GM12891 (cell line): ENCODE measurements at regions not wholly inside any gene's neighbourhood (a gene's known extent, or its start where the extent isn't known, plus 50 kb on each side); places are given as distances from the start of the nearest gene placed in this dataset.

ENCODE experiments used
- DNase-seq: peaks from one replicate; pipeline ENCODE4 v3.0.0; 2011; ENCODE audit warnings: low spot score; ENCODE audit not compliant: insufficient read length
- FAIRE-seq: peaks from 2 replicates; lab custom pipeline; 2011; peaks lifted over from hg19 to GRCh38; lab: Jason Lieb, UNC
- PAX5 ChIP-seq: IDR thresholded peaks from 2 replicates; pipeline ENCODE4 v1.6.1; 2011; ENCODE audit warnings: low read length, moderate library complexity, mild to moderate bottlenecking; ENCODE audit not compliant: insufficient read depth, severe bottlenecking
- POLR2A ChIP-seq: IDR thresholded peaks from 2 replicates; pipeline ENCODE4 v1.6.1; 2011; ENCODE audit warnings: low read depth, low read length, control low read depth
- POLR2AphosphoS5 ChIP-seq: IDR thresholded peaks from 2 replicates; pipeline ENCODE4 v1.6.1; 2011; ENCODE audit warnings: low read depth, low read length, control low read depth
- POU2F2 ChIP-seq: IDR thresholded peaks from 2 replicates; pipeline ENCODE4 v1.6.1; 2011; ENCODE audit warnings: low read depth, mild to moderate bottlenecking, control low read depth, low read length, moderate library complexity
- SPI1 ChIP-seq: IDR thresholded peaks from 2 replicates; pipeline ENCODE4 v1.6.1; 2011; ENCODE audit warnings: low read depth, low read length, control low read depth
- TAF1 ChIP-seq: IDR thresholded peaks from 2 replicates; pipeline ENCODE4 v1.6.1; 2011; ENCODE audit warnings: low read depth, low read length, control low read depth

DNA sequence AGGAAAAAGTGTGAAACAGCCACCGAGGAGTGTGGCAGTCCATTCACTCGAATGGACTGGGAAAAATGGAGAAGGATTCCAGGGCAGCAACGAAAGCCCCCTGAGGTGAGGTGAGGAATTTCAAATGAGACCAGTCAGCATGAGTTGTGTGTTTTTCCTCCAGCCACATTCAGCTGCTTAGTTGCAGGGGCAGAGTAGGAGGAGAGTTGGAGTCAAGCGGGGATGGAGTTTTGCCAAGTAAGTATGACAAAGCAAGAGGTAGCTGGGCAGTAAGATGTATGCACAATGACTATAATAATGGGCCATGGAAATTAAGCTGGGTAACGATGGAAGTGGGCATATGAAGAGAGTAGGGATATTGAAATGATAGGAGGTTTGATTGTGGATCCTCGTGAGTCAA lies 64.4 kb downstream of the CCDC54 start:
- no peak for FAIRE-seq
- DNase-seq, result no peak
- TF ChIP-seq POU2F2 (no peak), POLR2AphosphoS5 (no peak)

DNA sequence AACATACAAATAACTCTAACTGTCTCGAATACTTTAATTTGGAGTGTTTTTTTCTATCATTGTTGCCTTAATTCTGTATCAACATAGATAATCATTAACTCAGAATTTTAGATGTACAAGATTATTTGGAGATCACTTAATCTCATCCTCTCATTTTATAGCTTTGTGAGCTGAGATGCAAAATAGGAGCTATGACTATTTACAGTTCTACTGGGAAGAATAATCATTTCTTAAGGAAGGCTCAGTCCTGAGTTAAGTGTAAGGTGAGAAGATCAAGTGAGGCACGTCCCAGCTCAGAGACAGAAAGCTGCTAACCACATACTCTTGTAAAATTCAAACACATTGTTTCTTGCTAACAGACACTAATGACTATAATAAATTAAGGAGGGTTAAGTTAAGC lies 66.2 kb downstream of the CCDC54 start:
- FAIRE-seq, result no peak

DNA sequence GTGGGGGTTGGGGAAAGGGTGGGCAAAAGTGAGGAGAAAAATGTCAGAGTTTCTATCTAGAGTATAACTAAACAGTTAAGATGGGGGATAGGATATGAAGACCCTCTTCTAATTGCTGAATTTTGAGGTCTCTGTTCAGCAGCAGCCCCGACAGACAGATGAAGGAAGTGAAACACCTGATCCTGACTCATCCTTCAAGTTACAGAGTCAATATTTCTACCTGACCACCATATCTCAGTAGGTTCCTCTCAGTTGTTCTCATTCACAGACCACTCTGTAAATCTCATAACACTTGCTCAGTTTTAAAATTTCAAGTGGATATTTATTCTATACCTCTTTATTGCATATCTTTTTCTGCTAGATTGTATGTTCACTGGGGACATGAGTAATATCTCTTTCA lies 69.5 kb downstream of the CCDC54 start:
- DNase-seq (no peak), FAIRE-seq (no peak)
- no peak for TF ChIP-seq PAX5
- TF ChIP-seq SPI1, result peak; percentile 80

More for the DNA sequence above, 66.2 kb downstream of the CCDC54 start:
- no peak for DNase-seq
- TF ChIP-seq POLR2AphosphoS5 (no peak), PAX5 (no peak), SPI1 (no peak), POU2F2 (no peak), POLR2A (no peak), TAF1 (no peak)

DNA sequence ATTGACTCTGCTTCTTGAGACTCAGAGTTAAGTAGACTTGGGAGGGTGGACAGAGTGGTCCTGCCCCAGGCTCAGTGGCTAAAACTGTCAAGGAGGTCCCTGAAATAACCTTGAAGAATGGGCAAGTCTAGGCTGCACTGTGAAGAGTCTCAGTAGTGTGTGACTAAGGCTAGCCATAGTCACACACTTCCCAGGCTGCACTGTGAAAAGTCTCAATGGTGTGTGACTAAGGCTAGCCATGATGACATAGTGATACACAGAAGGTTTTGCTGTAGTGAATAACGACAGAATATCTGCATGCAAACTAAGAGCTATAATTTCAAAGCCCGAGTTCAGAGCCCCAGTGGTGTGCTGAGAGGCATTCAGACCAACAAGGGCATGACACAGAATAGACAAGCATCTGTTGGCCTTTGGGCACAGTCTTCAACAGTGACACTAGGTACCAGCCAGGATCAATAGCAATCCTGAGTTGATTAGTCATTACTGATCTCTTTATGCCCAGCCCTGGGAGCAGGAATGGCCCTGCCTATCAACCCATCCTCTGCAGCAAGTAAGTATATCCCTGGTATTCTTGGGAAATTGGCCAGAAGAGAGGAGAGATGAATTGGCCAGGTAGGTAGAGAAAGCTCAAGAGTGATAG lies 72.4 kb upstream of the BBX start:
- no peak for TF ChIP-seq SPI1
- TF ChIP-seq POLR2AphosphoS5, result no peak
- TF ChIP-seq POU2F2, result no peak
- TF ChIP-seq POLR2A, result no peak
- no peak for TF ChIP-seq PAX5
- TF ChIP-seq TAF1, result no peak
- FAIRE-seq (no peak), DNase-seq (no peak)

DNA sequence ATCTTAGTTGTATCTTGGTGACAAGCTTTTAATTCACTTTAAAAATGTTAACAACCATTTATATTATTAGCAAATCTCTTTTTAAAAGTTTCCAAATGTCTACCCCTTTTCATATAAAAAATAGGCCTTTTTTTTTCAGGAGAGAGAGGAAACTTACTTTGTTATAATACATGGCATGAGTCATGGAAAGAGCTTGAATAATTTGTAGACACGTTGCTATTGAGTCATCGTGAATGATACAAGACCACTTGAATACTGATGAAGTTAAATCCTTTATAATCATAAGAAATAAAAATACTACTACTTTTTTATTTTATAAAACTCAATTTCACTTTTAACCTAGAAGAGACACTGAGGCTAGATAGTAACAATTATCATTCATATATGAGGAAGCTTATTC lies 70.3 kb upstream of the BBX start:
- FAIRE-seq, result no peak
- TF ChIP-seq POLR2A (no peak), POU2F2 (no peak), PAX5 (no peak), POLR2AphosphoS5 (no peak), TAF1 (no peak), SPI1 (no peak)
- no peak for DNase-seq

DNA sequence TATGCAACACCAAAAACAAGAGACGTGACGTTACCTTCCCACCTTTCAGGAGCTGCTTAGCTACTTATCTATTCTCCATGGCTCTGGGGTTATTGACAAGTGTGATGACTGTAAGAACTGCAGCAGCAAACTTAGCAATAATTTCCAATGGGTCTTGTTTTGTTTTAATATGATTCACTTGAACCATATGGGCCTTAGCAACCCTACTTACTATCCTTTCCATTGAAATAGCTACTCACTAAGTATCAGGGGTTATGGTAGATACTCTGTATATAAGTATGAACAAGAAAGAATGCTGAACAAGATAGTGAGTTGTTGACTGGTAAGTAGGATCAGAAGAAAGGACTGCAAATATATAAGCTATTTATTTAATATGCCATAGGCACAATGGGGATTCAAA lies 69.3 kb upstream of the BBX start:
- DNase-seq, result no peak
- no peak for FAIRE-seq
- TF ChIP-seq PAX5 (no peak), POLR2AphosphoS5 (no peak), TAF1 (no peak), POU2F2 (no peak), SPI1 (no peak), POLR2A (no peak)

DNA sequence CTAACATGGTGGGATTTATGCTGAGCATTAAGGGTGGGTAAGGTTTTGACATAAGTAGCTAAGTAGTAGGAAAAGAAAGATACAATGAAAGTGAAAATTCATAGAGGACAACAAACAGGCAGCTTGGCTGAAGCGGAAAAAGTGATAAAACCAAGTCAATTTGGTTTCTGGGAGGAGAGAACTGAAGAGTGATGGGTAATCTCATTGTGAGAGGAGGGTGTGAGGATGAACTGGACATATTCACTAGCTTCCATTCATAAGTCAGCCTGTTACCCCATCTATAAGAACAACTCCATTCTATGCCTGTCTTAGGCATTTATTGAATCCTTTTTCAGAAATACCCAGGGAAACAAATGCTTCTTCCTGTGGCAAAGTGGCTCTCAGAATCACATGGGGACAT lies 67.1 kb upstream of the BBX start:
- no peak for TF ChIP-seq POU2F2
- TF ChIP-seq POLR2AphosphoS5, result no peak
- no peak for TF ChIP-seq SPI1
- TF ChIP-seq PAX5, result no peak
- TF ChIP-seq POLR2A, result no peak
- TF ChIP-seq TAF1, result no peak
- FAIRE-seq, result no peak

DNA sequence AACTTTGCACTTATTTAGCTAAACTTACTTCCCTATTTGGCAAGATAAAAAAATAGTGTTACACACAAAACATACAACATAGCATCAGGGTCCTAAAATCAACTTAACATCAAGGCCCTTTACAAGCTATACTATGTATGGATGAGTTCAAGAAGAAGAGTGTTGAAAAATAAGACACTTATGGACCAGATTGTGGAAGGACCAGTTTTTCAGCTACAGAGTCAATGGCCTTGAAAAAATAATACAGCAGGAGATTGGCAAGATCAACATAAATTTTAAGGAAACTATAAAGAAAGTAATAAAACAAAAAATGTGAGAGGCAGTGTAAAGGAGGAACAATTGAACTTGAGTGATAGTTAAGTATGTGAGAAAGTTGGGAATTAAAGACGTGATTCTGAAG lies 66.3 kb upstream of the BBX start:
- no peak for TF ChIP-seq POU2F2
- DNase-seq, result no peak
- FAIRE-seq, result no peak

More for the DNA sequence above, 67.1 kb upstream of the BBX start:
- DNase-seq, result no peak

DNA sequence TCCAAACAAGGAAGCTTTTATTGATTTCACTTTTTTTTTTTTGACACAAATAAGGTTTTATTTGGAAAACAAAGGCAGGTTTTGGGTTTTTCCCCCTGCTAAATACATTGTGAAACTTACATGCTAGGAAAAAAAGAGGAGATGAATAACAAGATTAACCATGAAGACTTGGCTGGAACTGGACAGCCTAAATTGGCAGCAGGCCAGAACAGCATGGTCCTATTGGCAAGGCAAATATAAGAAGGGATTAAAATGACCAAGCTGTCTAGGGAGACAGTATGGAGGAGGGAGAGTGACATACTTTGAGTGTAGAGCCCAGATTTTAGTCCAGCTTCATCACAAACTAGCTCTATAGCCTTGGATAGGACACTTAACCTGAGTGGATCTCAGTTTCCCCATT lies 63.9 kb upstream of the BBX start:
- FAIRE-seq (no peak), DNase-seq (no peak)
- TF ChIP-seq POLR2A, result no peak

DNA sequence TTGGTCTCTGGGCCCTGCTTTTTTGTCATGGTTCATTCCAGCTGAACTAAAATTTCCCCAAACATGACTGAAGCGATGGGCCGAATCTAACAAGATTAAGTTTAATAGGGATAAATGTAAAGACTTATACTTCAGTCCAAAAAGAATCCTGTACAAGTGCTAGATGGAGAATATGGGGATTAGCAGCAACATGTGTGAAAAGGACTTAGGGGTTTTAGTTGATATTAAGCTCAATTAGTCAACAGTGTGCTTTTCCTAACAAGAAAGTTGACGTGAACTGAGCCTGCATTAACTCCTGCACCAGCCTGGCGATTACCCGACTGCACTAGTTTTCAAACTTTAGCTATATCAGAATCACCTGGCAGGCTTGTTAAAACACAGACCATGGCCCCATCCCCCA lies 61.0 kb upstream of the BBX start:
- TF ChIP-seq POLR2A, result no peak
- DNase-seq (no peak), FAIRE-seq (no peak)

DNA sequence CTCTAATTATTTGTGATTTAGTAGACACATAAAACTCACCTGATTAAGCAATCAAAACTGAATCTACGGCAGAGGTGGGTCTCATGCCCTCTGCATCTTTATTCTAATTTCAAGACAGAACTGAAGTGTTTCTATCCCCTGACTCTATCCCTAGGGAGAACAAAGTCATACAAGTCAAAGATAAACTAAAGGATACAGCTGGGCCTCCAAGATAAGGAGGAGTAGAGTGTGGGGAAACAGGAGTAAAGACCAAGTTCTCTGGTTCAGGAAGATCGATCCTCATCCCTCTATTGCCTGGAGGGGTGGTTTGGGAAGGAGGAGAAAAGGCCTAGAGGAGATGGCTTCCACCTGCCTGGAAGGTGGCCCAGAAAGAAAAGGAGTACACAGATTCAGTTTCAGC lies 58.7 kb upstream of the BBX start:
- TF ChIP-seq POLR2AphosphoS5 (no peak), POLR2A (no peak), POU2F2 (no peak), PAX5 (no peak), TAF1 (no peak), SPI1 (no peak)
- DNase-seq (no peak), FAIRE-seq (no peak)
